HUDEP-2 (cell line): ENCODE measurements at regions not wholly inside any gene's neighbourhood (a gene's known extent, or its start where the extent isn't known, plus 50 kb on each side); places are given as distances from the start of the nearest gene placed in this dataset.

Source experiments
- DNase-seq, 76 experiments: peaks; one replicate each; lab custom pipeline; 2025; ENCODE audit not compliant: unreplicated experiment in 76 of 76; lab: John Stamatoyannopoulos, UW

DNA sequence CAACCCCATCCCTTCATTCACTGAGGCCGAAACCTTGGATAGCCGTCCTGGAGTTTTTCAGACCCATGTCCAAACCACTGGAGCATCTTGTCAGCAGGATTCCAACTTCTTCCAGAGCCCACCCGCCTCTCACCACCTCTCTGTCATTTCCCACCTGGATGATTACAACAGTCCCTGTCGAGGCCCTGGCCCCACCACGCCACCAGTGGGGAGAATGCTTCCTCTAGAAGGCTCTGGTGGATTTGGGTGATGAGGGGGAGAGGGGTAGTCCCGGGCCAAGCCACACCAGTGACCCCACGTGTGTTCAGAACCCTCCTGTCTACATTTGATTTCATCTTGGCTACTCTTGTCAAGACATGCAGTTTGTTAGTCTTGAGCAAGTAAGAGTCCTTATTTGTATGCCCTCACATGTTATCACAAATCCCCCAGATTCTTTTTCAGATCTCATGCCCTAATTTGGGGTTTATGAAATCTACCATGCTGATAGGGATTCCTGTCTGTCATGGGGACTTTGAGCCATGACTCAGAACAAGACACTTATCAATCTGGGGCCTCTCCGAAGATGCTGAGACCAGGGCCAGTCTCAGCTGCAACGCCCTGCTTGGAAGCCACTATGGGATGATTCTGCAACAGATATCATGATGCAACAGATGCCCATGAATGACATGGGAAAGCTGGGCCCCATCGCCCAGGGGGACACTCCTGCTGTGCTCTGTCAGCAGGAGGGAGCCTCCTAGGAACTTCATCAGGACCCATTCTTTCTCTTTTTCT is 186.1 kb downstream of the ZFP36L2 start:
- peak in 28 of 76 experiments; percentile 5 to 55 (median 28) for DNase-seq

DNA sequence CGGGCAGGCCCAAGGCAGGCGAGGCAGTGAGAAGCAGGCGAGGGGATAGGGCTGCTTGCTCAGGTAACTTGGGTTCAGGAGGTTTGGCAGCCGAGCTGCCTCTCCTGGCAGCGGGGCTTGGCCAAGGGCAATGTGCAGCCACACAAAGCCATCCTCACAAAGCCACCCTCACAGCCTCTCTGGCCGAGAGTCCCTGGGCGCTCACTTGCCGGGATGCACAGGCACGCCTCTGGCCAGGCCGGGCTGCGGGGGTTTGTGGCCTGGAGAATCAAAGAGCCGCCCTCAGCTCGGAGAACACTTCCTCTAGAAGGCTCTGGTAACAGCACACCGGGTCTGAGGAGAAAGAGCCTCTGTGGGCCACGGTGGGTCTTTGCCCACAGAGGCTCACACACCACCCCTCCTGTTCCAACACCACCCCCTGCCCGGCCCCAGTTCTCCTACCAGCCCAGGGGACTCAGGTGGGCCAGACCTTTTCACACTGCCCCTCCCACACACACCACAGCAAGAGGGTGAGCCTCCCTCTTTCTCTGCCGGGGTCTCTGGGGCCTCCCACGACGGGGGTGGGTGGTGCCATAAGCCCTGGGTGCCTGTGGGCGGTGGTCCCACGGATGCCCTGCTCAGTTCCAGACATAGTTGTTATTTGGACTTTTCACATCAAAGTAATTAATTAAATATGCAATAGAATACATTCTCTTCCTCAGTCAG is 186.9 kb downstream of the ZFP36L2 start:
- no peak for DNase-seq

DNA sequence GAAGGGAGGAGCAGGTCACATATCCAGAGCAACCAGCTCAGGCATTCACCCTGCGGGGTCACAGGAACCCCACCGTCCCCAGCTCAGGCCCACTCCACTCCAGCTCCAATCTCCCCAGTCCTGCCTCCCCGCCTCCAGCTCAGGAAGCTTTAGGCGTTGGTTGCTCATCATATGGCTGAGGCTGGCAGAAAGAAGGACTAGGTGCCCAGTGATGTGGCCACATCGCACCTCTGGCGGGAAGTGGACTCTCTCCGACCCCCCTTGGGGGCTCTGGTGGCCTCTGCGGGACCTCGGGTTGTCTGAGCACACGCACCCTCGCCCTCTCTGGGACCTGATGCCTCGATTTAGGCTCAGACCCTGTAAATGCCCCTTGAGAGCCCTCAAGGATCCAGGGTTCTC is 187.7 kb downstream of the ZFP36L2 start:
- no peak for DNase-seq

DNA sequence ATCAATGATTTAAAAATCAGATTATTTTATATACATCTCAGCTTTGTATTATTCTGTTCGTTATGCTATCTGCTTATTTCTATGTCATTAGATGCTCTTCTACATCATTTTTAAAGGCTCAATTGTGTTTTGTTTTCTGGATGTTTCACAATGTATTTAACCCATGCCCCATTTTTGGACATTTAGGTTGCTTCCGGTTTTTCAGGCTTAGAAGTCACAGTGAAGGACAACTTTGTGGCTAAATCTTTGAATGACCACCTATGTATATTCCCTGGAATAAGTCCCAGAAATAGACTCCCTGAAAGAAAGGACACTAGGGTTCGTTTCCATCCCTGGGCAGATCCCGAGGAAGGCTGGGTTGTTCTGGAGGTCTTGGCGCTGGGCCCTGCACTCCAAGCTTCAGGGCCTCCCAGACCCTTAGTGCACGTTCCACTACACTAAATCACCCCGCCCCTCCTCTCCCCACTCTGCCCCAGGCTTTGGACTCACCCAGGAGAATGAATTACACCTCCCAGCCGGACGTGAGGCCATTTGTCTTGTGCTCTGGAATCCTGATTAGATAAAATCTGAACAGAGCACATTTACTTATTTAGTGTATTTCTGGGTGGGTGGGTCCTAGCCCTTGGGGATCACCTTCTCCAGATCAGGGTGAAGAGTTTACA is 188.2 kb downstream of the ZFP36L2 start:
- DNase-seq, result no peak

DNA sequence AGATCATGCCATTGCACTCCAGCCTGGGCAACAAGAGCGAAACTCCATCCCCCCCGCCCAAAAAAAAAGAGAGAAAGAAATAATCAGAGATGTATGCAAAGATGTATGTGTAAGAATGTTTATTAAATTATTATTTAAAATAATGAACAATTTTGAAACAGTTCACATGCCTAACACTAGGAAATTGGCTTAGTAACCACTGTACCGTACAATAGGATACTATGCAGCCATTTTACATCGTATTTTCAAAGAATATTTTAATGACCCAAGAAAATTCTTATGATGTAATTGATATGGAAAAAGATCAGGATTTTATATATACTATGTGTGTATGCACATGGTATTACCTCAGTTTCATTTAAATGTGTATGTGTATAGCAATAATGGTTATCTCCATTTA is 190.5 kb downstream of the ZFP36L2 start:
- no peak for DNase-seq

DNA sequence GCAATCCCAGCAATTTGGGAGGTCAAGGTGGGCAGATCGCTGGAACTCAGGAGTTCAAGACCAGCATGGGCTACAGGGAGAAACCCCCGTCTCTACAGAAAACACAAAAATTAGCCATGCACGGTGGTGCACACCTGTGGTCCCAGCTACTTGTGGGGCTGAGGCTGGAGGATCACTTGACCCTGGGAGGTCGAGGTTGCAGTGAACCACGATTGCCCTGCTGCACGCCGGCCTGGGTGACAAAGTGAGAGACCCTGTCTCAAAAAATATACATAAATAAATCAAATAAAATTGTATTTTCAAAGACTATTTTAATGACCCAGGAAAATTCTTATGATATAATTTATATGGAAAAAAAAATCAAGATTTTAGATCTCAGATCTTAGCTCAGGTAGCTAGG is 191.5 kb downstream of the ZFP36L2 start:
- no peak for DNase-seq

DNA sequence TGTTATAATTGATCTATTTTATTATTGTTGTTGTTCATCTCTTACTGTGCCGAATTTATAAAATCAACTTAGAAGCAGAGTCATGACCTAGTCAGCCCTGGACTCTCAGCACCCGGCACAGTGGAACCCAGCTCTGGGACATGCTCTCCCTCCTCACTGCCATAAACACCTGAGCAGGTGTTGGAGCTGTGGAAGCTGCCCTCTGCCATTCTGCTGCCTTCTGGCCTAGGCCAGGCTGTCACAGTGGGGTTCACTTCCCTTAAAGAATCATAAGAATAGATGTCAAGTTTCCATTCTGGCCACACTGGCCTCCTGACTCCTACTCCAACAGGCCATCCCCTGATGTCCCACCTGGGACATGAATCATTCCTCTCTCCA is 192.2 kb downstream of the ZFP36L2 start:
- no peak for DNase-seq

DNA sequence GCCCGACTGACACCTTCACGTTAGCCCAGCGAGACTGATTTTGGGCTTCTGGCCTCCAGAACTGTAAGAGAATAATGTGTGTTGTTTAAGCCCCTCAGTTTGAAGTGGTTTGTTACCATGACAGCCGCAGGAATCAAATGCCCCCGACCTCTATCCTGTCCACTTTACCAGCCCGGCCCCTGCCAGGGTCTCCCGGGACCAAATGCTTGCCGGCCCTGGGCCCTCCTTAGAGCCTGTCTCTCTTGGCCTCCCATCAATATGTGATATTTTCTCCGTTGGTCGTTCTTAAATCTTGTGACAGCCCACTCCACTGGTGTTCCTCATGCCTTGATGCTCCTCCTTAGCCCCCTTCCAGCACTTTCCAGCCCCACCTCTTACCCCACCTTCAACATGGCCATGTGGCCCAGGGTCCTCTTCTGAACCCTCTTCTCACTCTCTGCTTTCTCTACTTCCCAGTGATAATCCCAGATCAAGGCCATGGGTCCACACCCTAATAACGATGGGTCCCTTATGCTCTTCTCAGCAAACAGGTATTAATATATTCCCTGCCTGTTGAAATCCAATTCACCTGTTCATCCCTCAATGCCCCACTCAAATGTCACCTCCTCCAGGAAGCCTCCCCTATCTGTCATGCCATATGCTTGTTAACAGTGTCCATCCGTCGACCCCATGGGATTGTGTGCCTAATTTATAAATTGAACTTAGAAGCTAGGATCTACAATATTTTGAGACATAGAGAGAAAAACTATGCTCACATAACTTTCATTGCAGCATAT is 192.8 kb downstream of the ZFP36L2 start:
- DNase-seq, result no peak

DNA sequence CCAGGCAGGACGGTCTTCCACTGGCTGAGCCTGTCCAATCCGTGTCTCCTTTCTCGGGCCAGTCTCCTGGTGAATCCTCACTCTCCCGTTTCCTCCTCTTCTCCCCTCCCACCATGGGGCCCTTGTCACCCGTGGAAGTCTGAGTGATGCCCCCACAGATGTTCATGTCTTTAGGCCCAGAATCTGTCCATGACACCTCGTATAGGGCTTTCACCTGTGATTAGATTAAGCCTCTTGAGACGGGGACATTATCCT is 193.5 kb downstream of the ZFP36L2 start:
- no peak for DNase-seq

DNA sequence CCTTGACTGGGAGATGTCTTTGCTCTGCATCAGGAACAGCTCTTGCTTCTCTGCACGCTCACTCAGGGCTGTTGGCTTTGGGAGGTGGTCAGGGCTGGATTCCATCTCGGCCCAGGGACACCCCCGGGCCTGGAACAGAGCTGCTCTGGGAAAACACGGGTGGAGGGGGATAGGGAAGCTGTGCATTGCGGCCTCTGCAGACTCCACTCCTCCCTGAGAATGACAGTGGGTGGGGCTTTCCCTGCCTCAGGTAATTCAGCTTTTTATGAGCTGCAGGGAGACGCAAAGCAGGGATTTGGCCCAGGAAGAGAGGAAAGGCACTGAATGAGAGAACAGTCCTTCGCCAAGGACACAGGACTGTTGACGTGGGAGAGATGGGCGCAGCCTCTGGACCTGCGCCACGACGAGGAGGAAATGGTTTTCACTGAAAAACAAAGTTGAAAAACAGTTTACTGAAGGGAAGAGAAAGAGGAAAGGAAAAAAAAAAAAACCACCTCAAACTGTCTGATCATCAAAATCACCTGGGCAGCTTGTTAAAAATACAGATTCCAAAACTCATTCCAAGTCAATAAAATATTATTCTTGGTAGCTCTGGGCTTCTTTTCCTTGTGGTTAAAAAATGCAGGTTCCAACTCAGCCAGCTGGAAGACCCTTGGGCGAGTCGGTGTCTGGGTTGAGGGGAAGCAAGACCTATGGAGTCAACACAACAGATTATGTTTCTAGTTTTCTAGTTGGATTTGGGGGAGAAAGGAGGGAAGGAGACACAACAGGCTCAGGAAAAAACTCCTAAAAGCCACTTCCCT is 194.0 kb downstream of the ZFP36L2 start:
- DNase-seq, result no peak

DNA sequence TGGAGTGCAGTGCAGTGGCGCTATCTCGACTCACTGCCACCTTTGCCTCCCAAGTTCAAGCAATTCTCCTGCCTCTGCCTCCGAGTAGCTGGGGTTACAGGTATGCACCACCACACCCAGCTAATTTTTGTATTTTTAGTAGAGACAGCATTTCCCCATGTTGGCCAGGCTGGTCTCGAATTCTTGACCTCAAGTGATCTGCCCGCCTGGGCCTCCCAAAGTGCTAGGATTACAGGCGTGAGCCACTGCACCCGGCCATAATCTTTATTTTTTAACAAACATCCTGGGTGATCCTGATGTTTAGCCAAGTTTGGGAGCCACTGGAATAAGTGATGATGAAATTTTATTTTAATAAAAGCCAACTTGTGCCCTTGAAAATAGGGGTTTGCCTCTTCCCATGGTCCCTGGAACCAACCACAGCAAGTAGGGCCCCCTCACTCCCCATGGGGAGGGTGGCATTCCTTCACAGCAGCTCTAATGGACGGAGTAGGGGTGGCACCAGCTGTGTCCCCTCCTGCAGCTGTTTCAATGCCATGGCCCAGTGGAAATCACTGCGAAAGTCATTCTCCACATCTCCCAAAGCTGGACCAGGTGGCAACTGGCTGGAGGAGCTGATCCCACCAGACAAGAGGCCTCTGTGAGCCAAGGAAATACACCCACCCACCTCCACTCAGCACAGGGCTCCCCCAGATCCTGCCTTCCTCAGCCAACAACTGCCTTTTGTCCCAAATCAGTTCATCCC is 194.8 kb downstream of the ZFP36L2 start:
- DNase-seq, result no peak

DNA sequence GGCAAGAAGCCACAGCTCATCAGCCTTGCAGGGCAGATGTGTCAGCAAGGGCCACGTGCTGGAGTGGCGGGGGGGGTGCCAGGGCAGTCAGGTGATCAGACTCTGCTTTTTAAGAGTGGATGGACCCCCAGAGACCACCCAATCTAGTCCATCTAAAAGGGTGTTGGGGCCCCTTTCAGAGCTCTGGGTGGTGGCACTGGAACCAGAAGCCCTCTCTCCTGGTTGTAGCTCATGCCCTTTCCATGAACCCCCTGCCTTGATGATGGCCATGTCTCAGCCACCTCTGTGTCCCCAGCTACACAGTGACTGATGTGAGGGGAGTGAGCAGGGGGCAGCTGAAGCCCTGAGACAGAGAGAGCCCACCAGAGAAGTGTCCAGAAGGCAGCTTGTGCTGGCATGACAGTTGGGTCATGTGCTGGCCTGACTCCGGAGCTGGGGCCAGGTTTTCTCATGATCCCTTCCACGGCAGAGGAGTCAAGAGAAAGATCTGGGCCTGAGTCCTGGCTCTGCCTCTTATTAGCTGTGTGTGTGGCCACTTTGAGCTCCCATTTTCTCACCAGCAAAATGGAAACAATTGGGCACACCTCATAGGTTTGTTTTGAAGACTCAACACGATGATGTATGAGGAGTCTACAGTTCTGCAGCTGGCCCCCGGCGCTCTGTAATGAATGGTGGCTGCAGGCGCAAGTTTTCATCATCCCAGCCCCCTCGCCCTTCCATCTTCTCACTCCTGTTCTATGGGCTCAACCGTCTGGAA is 195.7 kb downstream of the ZFP36L2 start:
- DNase-seq, result no peak

DNA sequence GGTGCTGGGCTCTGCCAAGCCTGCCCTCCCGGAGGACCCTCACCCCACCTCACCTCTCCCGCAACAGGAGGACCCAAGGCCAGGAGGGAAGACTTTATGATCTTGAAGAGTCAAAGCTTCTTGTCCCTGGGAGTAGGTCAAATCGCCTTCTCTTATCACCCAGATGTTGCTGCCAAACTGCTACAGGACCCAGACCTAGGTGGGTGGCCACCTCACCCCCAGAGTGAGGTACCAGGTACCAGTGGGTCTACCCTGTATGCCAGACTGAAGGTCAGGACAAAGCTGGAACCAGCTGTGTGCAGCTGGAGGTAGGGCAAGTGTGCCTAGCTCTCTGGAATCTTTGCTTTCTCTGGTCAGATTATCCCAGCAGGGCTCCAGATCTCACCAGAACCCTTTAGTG is 197.2 kb downstream of the ZFP36L2 start:
- no peak for DNase-seq

DNA sequence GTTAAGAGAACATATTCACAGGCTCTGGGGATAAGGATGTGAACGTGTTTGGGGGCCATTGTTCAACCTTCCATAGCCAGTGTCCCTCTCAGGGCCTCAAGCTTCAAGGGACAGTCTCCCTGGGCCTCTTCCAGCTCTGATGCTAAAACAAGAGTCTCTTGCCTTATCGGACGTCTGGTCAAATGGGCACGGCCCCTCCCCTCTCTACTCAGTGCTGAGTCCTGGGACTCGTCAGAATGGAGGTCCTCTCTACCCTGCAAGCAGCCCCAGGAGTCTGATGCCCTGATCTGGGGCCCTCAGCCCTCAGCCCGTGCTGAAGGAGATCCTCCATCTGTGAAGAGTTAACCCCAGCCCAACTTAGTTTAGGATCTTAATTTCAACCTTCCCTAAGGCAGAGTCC is 198.2 kb downstream of the ZFP36L2 start:
- no peak for DNase-seq

DNA sequence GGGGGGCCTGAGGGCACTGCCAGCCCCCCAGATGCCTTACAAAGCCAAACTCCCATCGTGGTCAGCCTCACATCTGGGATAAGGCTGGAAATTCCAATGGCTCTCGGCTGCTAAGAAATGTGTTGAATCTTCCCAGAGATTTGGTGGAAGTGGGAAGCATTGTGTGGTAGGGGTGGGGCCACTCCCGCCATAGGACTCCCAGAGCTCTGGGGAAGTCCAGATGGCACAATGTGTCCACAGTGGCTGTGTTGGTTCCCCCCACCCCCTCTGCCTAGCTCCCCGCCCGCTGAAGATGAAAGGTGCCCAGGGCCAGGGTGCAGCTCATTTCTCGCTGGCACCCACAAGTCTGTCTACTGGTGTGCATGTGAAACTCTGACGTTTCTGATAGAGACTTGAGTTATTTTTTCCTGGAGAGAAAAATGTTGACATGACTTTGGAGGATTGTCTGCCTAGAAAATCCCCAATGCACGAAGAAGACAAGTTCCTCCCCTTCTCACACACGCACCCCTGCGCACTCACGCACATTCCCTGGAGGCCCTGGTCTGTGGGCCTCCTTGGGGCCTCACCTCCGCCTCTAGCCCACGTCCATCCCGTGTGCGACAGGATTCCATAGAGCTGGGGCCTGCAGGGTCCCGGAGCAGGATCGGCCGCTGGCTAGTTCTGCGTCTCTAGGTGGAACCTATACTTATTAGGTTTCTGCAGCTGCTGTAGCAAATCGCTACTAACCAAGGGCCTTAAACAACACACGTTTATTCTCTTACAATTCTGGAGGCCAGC is 199.1 kb downstream of the ZFP36L2 start:
- no peak for DNase-seq

DNA sequence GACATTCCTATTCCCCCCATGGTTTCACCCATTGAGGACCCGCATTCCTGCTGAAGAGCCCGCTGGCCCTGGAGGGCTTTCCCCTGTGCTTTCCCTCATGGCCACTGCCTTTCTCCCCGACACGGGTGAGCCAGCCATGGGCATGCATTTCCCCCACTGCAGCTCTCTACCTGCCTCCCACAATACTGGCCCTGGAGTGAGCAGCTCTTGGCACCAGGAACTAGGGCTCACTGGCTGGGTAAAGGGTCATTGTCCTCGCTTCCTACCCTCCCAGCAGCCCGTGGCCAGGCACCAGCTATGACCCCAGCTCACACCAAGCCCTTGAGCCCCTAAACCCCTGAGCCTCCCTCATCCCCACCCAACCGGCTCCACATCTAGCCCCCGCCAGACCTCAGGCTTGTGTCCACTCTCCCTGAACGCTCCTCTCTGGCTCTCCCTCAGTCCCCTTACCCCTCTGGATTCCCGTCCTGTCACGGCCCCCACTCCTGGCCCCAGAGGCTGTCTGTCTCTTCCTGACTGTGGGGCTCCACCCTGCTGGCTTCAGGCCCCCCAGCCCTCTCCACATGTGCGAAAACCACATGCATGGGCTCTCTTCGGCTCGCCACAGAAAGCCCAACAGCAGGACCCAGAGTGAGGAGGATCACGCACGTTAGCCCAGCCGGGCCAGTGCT is 199.8 kb downstream of the ZFP36L2 start:
- no peak for DNase-seq

DNA sequence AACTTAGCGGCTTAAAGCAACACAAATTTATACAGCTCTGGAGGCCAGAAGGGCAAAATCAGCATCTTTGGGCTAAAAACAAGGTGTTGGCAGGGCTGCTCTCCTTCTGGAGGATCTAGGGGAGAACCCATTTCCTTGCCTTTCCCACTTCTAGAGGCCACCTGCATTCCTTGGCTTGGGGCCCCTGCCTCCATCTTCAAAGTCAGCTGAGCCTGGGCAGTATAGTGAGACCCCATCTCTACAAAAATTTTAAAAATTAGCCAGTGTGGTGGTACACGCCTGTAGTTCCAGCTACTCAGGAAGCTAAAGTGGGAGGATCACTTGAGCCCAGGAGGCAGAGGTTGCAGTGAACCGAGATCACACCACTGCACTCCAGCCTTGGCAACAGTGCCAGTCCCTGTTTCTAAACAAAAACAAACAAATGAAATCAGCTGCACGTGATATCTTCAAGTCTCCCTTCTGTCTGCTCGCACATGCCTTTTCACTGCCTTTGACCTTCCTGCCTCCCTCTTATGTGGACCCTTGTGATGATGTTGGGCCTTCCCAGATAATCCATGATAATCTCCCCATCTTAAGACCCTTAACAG is 200.6 kb downstream of the ZFP36L2 start:
- no peak for DNase-seq
